ENCODE measurements at regions not wholly inside any gene's neighbourhood (a gene's known extent, or its start where the extent isn't known, plus 50 kb on each side); places are given as distances from the start of the nearest gene placed in this dataset.

DNA sequence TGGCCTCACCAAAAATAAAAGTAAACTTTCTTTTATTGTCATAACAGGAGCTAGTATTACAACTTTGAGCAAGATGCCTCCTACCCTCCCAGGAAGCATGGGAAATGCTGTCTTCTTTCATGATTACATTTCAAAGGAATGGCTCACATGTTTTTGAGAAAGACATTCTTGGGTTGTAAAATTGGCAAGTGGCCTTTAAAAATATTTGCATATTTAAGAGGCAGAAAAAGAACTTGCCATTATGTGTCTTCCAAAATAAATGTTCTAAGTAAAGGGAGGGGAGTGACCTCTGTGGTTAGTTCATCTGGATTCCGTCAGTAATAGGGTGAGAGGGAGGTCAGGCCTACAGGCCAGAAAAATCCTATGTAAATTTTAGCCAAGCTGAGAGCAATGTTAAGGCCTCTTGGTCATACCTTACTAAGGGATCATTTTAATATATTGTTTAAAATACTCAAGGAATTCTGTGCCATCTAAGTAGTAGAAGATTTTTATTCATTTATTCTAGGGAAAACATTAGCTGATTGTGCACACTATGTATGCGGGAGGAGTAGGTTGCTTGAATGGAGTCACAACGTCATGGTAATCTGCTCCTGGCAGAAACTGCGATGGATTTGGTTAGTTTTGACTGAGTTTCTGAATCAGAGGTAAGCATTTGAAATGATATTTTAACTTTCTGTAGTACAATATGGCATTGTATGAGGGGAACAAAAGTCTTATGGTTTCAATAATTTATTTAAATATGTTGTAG lies 1485.7 kb upstream of the CDH9 start:
- POLR2A ChIA-PET (ENCODE audit: partially characterized antibody): no interaction called here
- H3K27ac Mint-ChIP-seq: no peak overlapping the region
- intact Hi-C loops (cut with micrococcal nuclease): no loop called here

DNA sequence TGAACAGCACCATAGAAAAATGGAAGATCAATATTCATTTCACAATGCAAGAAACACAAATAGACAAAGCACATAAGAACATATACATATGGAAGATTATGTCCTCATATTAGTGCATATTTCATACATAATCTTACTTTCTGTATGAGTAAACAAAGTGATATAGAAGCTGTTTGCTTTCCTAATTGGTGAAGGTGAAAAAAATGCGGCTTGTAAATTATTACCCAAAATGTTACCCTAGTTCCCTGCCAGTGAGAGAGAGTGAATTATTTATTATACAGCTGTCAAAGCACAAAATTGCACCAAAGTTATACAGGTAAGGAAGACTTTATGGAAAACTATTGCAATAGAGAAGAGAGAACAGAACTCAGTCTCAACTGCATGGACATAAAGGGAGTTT lies 1485.0 kb upstream of the CDH9 start:
- H3K27ac Mint-ChIP-seq: no peak overlapping the region
- intact Hi-C loops (cut with micrococcal nuclease): no loop called here
- Histone ChIP-seq H3K27ac (ENCODE audit: low read depth, low read length) (no peak overlapping the region), H3K36me3 (ENCODE audit: insufficient read depth, low read length) (no peaks in the 10 kb centered on the region), H3K27me3 (ENCODE audit: insufficient read depth, low read length) (no peaks in the 10 kb centered on the region), H3K4me3 (ENCODE audit: low read length in 2 of 2) (no peak overlapping the region), H3K9me3 (ENCODE audit: control insufficient read depth in 1 of 2, low read length in 2 of 2) (no peaks in the 10 kb centered on the region), H3K4me1 (ENCODE audit: insufficient read depth, low read length) (no peaks in the 10 kb centered on the region)
- no peak overlapping the region for H3K4me3 Mint-ChIP-seq
- H3K27me3 Mint-ChIP-seq: no peaks in the 10 kb centered on the region
- no peak for DNase-seq
- CTCF ChIA-PET (ENCODE audit: partially characterized antibody): no interaction called here
- POLR2A ChIA-PET (ENCODE audit: partially characterized antibody): no interaction called here
- no peaks in the 10 kb centered on the region for H3K4me1 Mint-ChIP-seq
- H3K36me3 Mint-ChIP-seq: no peaks in the 10 kb centered on the region
- peaks cover 5 to 25% (median 7%) of the 10 kb centered on the region in 8 donors for H3K9me3 Mint-ChIP-seq

More for the DNA sequence above, 1485.7 kb upstream of the CDH9 start:
- H3K27ac ChIP-seq (ENCODE audit: low read depth, low read length): no peak overlapping the region
- H3K9me3 Mint-ChIP-seq: peaks cover 5 to 29% (median 8%) of the 10 kb centered on the region in 8 donors
- no peaks in the 10 kb centered on the region for H3K27me3 ChIP-seq (ENCODE audit: insufficient read depth, low read length)
- no peaks in the 10 kb centered on the region for H3K4me1 ChIP-seq (ENCODE audit: insufficient read depth, low read length)
- no peaks in the 10 kb centered on the region for H3K27me3 Mint-ChIP-seq
- no peak for DNase-seq
- no peaks in the 10 kb centered on the region for H3K36me3 Mint-ChIP-seq
- CTCF ChIA-PET (ENCODE audit: partially characterized antibody): no interaction called here
- H3K4me3 Mint-ChIP-seq: no peak overlapping the region
- H3K36me3 ChIP-seq (ENCODE audit: insufficient read depth, low read length): no peaks in the 10 kb centered on the region
- no peak overlapping the region for H3K4me3 ChIP-seq (ENCODE audit: low read length in 2 of 2)
- no peaks in the 10 kb centered on the region for H3K4me1 Mint-ChIP-seq
- H3K9me3 ChIP-seq (ENCODE audit: control insufficient read depth in 1 of 2, low read length in 2 of 2): no peaks in the 10 kb centered on the region

DNA sequence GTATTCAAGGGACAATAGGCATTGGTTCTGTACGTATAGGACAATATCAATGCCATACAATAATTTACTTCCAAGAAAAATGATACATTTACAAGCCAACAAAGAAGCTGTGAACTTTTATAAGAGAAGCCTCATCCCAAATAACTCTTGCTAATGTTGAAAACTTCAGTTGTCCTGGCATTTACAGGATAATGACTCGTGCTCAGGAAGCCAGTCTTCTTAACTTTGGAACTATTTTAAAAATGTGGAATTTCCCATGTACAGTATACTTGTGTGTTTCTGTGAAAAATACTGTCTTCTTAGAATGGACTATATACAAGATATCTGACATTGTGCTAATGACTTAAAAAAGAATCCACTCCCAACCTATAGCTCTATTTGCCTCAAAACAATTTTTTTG lies 1479.3 kb upstream of the CDH9 start:
- H3K4me3 ChIP-seq (ENCODE audit: low read length in 2 of 2): no peak overlapping the region
- Mint-ChIP-seq H3K9me3 (peaks cover 0 to 19% (median 9%) of the 10 kb centered on the region in 8 donors), H3K27me3 (no peaks in the 10 kb centered on the region), H3K36me3 (no peaks in the 10 kb centered on the region), H3K4me3 (no peak overlapping the region), H3K4me1 (no peaks in the 10 kb centered on the region), H3K27ac (no peak overlapping the region)
- ChIA-PET CTCF (ENCODE audit: partially characterized antibody) (no interaction called here), POLR2A (ENCODE audit: partially characterized antibody) (no interaction called here)
- no peak overlapping the region for H3K27ac ChIP-seq (ENCODE audit: low read depth, low read length)
- no peak for DNase-seq
- intact Hi-C loops (cut with micrococcal nuclease): no loop called here
- no peaks in the 10 kb centered on the region for H3K36me3 ChIP-seq (ENCODE audit: insufficient read depth, low read length)
- no peaks in the 10 kb centered on the region for H3K27me3 ChIP-seq (ENCODE audit: insufficient read depth, low read length)
- no peaks in the 10 kb centered on the region for H3K4me1 ChIP-seq (ENCODE audit: insufficient read depth, low read length)
- no peaks in the 10 kb centered on the region for H3K9me3 ChIP-seq (ENCODE audit: control insufficient read depth in 1 of 2, low read length in 2 of 2)

DNA sequence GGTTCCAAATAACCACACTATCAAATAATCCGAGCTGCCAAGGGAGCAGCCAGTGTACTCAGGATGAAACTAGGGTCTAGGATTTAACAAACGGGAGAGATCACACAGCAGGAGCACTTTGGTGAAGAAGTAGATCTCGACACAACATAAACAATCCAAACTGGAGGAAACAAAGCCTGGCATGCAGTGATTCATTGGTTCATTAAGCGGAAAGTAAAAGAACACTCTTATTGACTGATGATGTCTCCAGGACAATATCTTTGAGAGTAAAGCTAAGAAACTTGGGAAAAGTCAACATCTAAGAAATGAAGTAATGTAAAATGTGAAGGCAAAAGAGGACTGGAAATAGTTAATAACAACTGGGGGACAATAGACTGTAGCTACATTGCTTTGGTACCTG lies 1478.3 kb upstream of the CDH9 start:
- Histone ChIP-seq H3K27me3 (ENCODE audit: insufficient read depth, low read length) (no peaks in the 10 kb centered on the region), H3K4me1 (ENCODE audit: insufficient read depth, low read length) (no peaks in the 10 kb centered on the region), H3K9me3 (ENCODE audit: control insufficient read depth in 1 of 2, low read length in 2 of 2) (no peaks in the 10 kb centered on the region), H3K36me3 (ENCODE audit: insufficient read depth, low read length) (no peaks in the 10 kb centered on the region), H3K27ac (ENCODE audit: low read depth, low read length) (no peak overlapping the region), H3K4me3 (ENCODE audit: low read length in 2 of 2) (no peak overlapping the region)
- no peaks in the 10 kb centered on the region for H3K27me3 Mint-ChIP-seq
- intact Hi-C loops (cut with micrococcal nuclease): no loop called here
- no peaks in the 10 kb centered on the region for H3K4me1 Mint-ChIP-seq
- ChIA-PET CTCF (ENCODE audit: partially characterized antibody) (no interaction called here), POLR2A (ENCODE audit: partially characterized antibody) (no interaction called here)
- H3K27ac Mint-ChIP-seq: no peak overlapping the region
- no peak for DNase-seq
- no peak overlapping the region for H3K4me3 Mint-ChIP-seq
- no peaks in the 10 kb centered on the region for H3K36me3 Mint-ChIP-seq
- H3K9me3 Mint-ChIP-seq: peaks cover 0 to 20% (median 9%) of the 10 kb centered on the region in 8 donors

DNA sequence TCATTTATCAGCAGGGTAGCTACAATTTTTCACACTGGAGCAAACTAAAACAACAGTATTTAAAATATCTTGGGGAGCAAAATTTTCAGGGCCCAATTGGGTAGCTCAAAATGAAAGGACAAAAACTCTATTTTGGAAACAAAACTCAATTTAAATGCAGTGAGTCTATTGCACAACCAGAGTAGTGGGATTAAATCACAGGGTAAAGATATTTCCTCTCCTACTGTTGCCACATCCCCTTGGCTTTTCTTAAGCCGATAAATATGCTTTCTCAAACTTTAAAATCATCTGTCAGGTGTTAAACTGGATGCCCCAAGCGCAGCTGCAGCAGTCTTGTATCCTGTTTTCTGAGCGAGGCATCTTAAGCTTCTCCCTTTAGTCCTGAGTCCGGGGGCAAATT lies 1474.3 kb upstream of the CDH9 start:
- Mint-ChIP-seq H3K4me3 (no peak overlapping the region), H3K27ac (no peak overlapping the region), H3K4me1 (no peaks in the 10 kb centered on the region), H3K36me3 (no peaks in the 10 kb centered on the region), H3K27me3 (no peaks in the 10 kb centered on the region), H3K9me3 (peaks cover 0 to 14% (median 4%) of the 10 kb centered on the region in 8 donors)
- CTCF ChIA-PET (ENCODE audit: partially characterized antibody): no interaction called here
- no peak overlapping the region for H3K4me3 ChIP-seq (ENCODE audit: low read length in 2 of 2)
- no peaks in the 10 kb centered on the region for H3K36me3 ChIP-seq (ENCODE audit: insufficient read depth, low read length)
- H3K9me3 ChIP-seq (ENCODE audit: control insufficient read depth in 1 of 2, low read length in 2 of 2): no peaks in the 10 kb centered on the region
- DNase-seq: no peak
- intact Hi-C loops (cut with micrococcal nuclease): no loop called here
- H3K27ac ChIP-seq (ENCODE audit: low read depth, low read length): no peak overlapping the region
- no peaks in the 10 kb centered on the region for H3K4me1 ChIP-seq (ENCODE audit: insufficient read depth, low read length)
- POLR2A ChIA-PET (ENCODE audit: partially characterized antibody): no interaction called here
- H3K27me3 ChIP-seq (ENCODE audit: insufficient read depth, low read length): no peaks in the 10 kb centered on the region

DNA sequence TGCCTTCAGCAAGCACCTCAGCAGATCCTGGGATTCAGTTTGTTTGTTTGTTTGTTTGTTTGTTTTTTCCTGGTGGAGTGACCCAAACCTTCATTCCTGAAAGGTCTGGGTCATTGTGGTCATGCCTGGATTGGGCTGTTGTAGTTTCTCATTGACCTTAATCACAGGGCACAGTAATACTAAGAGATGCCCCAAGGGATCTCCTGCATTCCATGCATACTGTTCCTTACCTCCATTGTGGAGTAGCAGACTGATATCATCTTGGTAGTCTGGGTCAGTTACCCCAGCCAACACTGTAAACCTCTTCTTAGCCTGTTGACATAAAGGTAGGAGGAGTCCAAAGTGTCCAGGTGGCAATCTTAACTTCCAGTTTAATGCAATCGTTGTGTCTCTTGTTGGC lies 1466.7 kb upstream of the CDH9 start:
- no peaks in the 10 kb centered on the region for H3K9me3 ChIP-seq (ENCODE audit: control insufficient read depth in 1 of 2, low read length in 2 of 2)
- DNase-seq: no peak
- ChIA-PET POLR2A (ENCODE audit: partially characterized antibody) (no interaction called here), CTCF (ENCODE audit: partially characterized antibody) (no interaction called here)
- no peaks in the 10 kb centered on the region for H3K4me1 Mint-ChIP-seq
- H3K27me3 Mint-ChIP-seq: no peaks in the 10 kb centered on the region
- H3K9me3 Mint-ChIP-seq: peaks cover 3 to 23% (median 9%) of the 10 kb centered on the region in 8 donors
- H3K36me3 Mint-ChIP-seq: no peaks in the 10 kb centered on the region
- H3K4me3 ChIP-seq (ENCODE audit: low read length in 2 of 2): no peak overlapping the region
- no peaks in the 10 kb centered on the region for H3K27me3 ChIP-seq (ENCODE audit: insufficient read depth, low read length)
- H3K36me3 ChIP-seq (ENCODE audit: insufficient read depth, low read length): no peaks in the 10 kb centered on the region
- H3K4me3 Mint-ChIP-seq: no peak overlapping the region
- no peak overlapping the region for H3K27ac ChIP-seq (ENCODE audit: low read depth, low read length)
- intact Hi-C loops (cut with micrococcal nuclease): no loop called here
- no peaks in the 10 kb centered on the region for H3K4me1 ChIP-seq (ENCODE audit: insufficient read depth, low read length)
- H3K27ac Mint-ChIP-seq: no peak overlapping the region

DNA sequence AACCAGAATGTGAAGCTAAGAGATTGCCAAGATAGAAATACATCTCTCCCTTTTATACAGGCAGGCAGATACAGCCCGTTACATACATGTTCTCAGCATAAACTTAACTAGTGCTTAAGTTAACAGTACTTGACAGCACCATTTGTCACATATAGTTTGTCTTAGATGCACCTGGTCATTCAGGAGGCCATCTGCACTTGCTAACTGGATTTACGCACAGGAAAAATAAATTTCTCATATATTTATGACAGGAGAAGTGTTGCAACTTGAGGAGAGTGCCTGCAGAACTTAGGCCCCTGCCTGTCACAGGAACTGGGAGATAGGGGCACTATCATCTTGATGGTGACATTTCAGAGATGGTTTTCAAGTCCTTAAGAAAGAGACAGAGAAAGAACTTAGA lies 1462.1 kb upstream of the CDH9 start:
- H3K4me1 Mint-ChIP-seq: no peaks in the 10 kb centered on the region
- no peaks in the 10 kb centered on the region for H3K36me3 ChIP-seq (ENCODE audit: insufficient read depth, low read length)
- intact Hi-C loops (cut with micrococcal nuclease): no loop called here
- H3K4me3 ChIP-seq (ENCODE audit: low read length in 2 of 2): no peak overlapping the region
- no peaks in the 10 kb centered on the region for H3K36me3 Mint-ChIP-seq
- H3K27me3 ChIP-seq (ENCODE audit: insufficient read depth, low read length): no peaks in the 10 kb centered on the region
- no peaks in the 10 kb centered on the region for H3K27me3 Mint-ChIP-seq
- DNase-seq: no peak
- H3K4me1 ChIP-seq (ENCODE audit: insufficient read depth, low read length): no peaks in the 10 kb centered on the region
- CTCF ChIA-PET (ENCODE audit: partially characterized antibody): no interaction called here
- no peak overlapping the region for H3K4me3 Mint-ChIP-seq
- H3K27ac ChIP-seq (ENCODE audit: low read depth, low read length): no peak overlapping the region
- POLR2A ChIA-PET (ENCODE audit: partially characterized antibody): no interaction called here
- peaks cover 2 to 10% (median 8%) of the 10 kb centered on the region in 8 donors for H3K9me3 Mint-ChIP-seq
- no peaks in the 10 kb centered on the region for H3K9me3 ChIP-seq (ENCODE audit: control insufficient read depth in 1 of 2, low read length in 2 of 2)
- no peak overlapping the region for H3K27ac Mint-ChIP-seq

All from CD4-positive, alpha-beta memory T cell (primary cell).